Erythroblast (primary cell): ENCODE measurements at regions not wholly inside any gene's neighbourhood (a gene's known extent, or its start where the extent isn't known, plus 50 kb on each side); places are given as distances from the start of the nearest gene placed in this dataset.

Source experiments
- GATA1 ChIP-seq: IDR thresholded peaks from 2 replicates; pipeline ENCODE4 v1.6.1; 2011; ENCODE audit warnings: low read depth, mild to moderate bottlenecking, control low read depth, low read length, moderate library complexity
- POLR2A ChIP-seq: IDR thresholded peaks from 2 replicates; pipeline ENCODE4 v1.6.1; 2011; ENCODE audit warnings: mild to moderate bottlenecking, low read length

DNA sequence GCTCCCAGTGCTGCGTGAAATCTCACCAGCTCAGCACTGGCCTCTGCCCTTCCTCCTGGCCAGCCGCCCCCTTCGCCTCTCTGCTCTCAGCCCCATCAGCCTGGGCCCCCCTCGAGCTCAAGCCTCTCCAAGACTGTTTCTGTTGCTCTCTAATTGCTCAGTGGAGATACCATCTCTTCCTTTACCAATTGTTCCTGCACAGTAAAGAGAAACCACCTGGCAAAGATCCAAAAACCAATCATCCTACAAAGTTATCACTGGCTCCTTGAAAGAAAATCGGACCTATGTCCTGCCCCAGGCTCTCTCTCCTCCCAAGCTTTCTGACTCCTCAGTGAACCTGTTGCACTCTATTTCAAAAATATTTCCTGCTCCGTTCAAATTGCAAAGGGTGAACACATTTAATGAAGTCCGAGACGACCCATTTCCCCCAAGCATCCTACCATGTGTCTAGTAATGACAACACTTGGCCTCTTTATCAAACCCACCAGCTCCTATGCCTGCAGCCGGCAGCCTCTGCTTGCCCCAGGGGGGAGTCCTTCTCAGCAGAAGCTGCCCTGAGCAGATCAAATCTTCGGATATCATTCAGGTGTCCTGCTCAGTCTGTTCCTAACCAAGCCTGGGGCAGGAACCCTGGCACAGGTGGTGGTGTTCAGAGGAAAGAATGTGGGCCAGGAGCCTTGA lies 53.7 kb upstream of the FAM174B start:
- no peak for TF ChIP-seq POLR2A
- TF ChIP-seq GATA1: no peak
